UCSD-AML1 (cell line): ENCODE measurements at regions not wholly inside any gene's neighbourhood (a gene's known extent, or its start where the extent isn't known, plus 50 kb on each side); places are given as distances from the start of the nearest gene placed in this dataset.
A peak's percentile ranks its signal among the peaks of the same experiment; 100 is the strongest.
"Not testable (repeated sequence)": the region's sequence is repeated elsewhere in the genome, so short reads cannot be mapped to it uniquely, and the experiment has no call there.

Source experiments
- DNase-seq: peaks from one replicate; lab custom pipeline; 2025; ENCODE audit not compliant: unreplicated experiment; lab: John Stamatoyannopoulos, UW

GRCh38 chr6:87772597-87773530 is 70.8 kb upstream of the AKIRIN2 start:
- DNase-seq: no peak

GRCh38 chr6:87767478-87767877 is 65.4 kb upstream of the AKIRIN2 start:
- no peak for DNase-seq

- DNase-seq: no peak
Measured at GRCh38 chr6:87766211-87766610, 64.2 kb upstream of the AKIRIN2 start.

- no peak for DNase-seq
Measured at GRCh38 chr6:87763901-87764300, 61.9 kb upstream of the AKIRIN2 start.

GRCh38 chr6:87763276-87763675 is 61.2 kb upstream of the AKIRIN2 start:
- DNase-seq: no peak

GRCh38 chr6:87762116-87762515 is 60.1 kb upstream of the AKIRIN2 start:
- DNase-seq: no peak

GRCh38 chr6:87757792-87758191 is 55.8 kb upstream of the AKIRIN2 start:
- DNase-seq: no peak

GRCh38 chr6:87756858-87757257 is 54.8 kb upstream of the AKIRIN2 start:
- DNase-seq: peak; percentile 73

GRCh38 chr6:87755708-87756671 is 54.0 kb upstream of the AKIRIN2 start:
- no peak for DNase-seq

- no peak for DNase-seq
Measured at GRCh38 chr6:87754828-87755227, 52.8 kb upstream of the AKIRIN2 start.

- no peak for DNase-seq
Measured at GRCh38 chr6:87753131-87753685, 51.2 kb upstream of the AKIRIN2 start.

- not testable (repeated sequence) for DNase-seq
Measured at GRCh38 chr6:87752503-87752902, 50.5 kb upstream of the AKIRIN2 start.
